Stimulated activated CD4-positive, alpha-beta T cell treated with anti-CD3 and anti-CD28 coated beads, Interleukin-1b, Interleukin-23, amount 100 ng/mL, for 1 hour (primary cell): ENCODE measurements at regions not wholly inside any gene's neighbourhood (a gene's known extent, or its start where the extent isn't known, plus 50 kb on each side); places are given as distances from the start of the nearest gene placed in this dataset.
A peak's percentile ranks its signal among the peaks of the same experiment; 100 is the strongest.
"Not testable (repeated sequence)": the region's sequence is repeated elsewhere in the genome, so short reads cannot be mapped to it uniquely, and the experiment has no call there.

Source experiments
- DNase-seq, 2 donors: peaks; one replicate each; pipeline ENCODE4 v3.0.0-alpha.2; 2020; ENCODE audit warnings: low read depth in 2 of 2

DNA sequence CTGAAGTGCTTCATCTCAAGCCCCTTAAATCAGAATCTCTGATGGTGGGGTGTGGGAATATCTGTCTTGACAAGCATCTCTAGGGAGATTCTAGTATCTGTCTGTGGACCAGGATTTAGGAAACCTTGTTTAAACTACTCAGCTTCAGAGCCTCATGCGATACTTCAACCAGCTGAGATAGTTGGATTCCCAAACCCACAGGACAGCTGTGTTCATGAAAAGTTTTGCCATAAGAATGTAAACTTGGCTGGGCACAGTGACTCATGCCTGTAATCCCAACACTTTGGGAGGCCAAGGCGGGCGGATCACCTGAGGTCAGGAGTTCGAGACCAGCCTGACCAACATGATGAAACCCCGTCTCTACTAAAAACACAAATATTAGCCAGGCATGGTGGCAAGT is 395.1 kb downstream of the BCOR start:
- not testable (repeated sequence) for DNase-seq

DNA sequence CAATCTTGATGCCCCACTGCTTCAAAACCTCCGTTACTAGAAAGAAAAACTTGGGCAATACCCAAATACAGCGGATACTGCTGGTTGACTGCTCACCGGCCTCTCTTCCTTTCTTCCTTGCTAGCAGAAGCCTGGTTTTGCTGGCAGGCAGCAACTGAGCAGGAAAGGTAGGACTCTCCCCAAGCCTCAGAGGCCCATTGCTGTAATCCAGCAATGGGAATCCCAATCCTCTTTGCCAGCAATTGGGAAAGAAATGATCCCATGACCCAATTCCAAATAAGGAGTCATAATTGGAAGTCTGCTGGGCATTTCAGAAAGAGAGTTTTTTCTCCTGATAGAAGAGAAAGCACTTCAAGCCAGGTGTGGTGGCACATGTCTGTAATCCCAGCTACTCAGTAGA is 394.5 kb downstream of the BCOR start:
- no peak for DNase-seq

DNA sequence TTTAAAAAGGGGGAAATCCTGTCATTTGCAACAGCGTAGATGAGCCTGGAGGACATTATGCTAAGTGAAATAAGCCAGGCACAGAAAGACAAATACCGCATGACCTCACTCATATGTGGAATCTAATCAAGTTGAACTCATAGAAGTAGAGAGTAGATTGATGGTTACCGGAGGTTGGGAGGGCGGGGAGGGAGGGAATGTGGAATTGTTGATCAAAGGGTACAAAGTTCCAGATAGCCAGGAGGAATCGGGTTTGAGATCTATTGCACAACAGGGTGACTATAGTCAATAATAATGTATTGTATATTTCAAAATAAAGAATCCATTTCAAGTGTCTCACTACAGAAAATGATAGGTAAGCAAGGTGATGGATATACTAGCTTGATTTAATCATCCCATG is 393.2 kb downstream of the BCOR start:
- no peak for DNase-seq

DNA sequence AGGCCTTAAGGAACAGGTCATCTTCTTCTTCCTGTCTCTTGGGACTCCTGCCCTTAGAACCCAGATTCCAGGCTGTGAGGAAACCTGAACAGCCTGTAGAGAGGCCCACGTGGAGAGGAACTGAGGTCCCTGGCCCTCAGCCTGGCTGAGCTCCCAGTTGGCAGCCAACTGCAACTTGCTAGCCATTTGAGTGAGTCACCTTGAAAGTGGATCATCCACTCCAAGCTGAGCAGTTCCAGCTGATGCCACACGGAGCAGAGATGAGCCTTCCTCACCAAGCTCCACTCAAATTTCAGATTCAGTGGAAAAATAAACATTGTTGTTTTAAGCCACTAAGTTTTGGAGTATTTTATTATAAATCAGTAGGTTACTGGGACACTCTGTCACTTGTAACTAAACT is 392.5 kb downstream of the BCOR start:
- no peak for DNase-seq

DNA sequence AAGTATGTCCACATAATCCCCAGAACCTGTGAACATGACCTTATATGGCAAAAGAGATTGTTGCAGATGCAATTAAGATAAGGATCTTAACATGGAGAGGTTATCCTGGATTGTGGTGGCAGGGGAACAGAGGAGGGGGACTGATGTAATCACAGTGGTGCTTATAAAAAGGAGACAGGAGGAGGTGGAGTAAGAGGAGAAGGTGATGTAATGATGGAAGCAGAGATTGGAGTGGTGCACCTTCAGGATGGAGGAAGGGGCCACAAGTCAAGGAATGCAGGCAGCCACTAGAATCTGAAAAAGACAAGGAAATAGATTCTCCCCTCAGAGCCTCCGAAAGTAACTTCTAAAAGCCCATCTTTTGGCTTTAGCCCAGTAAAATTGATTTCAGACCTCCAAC is 388.4 kb downstream of the BCOR start:
- DNase-seq, result no peak

DNA sequence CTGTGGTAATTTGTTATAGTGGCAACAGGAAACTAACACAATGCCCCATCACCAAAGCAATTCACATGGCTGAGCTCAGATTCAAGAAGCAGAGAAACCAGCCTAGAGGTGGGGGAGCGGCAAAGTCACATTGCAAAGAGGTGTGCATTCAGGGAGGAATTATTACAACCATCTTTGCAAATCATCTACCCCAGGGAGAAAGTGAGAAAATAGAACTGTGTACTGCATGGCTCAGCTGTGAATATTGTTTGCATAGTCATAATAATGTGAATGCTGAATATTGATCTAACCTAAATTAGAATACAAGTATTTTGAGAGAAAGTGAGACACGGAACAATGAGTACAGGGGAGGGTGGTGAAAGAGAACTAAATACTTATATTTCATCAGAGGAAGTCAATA is 387.9 kb downstream of the BCOR start:
- no peak for DNase-seq

DNA sequence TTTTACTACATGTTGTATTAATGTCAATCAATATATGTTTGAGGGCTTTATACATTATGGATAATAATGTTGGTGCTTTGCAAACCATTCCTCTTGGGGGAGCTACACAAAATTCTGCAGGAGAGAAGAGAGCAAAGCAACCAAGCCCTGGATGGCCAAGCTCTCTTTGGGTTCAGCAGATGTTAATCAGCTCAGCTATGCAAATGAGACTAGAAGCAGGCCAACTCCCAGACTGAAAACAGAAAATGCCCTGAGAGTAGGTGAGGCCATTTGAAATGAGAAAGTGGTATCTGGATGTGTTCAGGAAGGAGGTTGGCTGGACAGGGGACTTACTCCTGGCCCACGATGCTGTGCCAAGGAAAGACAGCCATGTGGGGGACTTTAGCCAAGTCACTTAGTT is 387.0 kb downstream of the BCOR start:
- DNase-seq, result no peak

DNA sequence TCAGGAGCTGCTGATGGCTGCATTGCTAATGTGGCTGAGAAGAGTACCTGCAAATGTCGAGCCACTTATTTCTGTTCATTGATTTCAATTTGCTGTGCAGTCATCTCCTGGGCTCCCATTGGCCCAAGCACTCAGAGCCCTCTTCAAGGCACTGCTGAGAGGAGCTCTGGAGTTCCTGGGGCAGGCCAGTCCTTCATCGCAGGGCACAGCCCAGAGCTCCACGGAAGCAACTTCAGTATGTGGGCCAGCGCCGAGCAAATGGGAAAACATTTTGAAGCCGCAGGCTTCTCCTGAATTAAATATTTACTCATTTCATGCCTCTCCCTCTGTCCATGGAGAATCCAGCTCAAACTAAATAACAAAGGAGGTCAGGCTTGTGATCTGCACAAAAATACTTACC is 383.3 kb downstream of the BCOR start:
- DNase-seq, result no peak

DNA sequence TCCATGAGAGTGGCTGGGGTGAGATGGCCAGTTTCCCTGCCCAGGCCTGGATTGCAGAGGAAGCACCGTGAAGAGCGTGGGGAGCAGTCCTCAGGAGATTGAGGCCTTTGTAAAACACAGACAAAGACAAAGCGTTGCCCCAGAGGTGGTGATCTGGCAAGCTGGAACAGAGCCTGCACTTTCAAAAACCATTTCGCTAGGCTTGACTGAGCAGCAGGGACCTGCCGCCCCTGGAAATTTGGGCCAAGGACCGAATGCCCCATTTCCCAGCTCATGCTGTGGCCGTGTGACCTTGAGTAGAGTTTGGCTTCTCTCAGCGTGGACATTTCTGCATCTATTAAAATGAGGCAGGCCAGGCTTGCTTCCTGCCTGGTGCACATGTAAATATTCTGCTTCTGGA is 381.4 kb downstream of the BCOR start:
- no peak for DNase-seq

DNA sequence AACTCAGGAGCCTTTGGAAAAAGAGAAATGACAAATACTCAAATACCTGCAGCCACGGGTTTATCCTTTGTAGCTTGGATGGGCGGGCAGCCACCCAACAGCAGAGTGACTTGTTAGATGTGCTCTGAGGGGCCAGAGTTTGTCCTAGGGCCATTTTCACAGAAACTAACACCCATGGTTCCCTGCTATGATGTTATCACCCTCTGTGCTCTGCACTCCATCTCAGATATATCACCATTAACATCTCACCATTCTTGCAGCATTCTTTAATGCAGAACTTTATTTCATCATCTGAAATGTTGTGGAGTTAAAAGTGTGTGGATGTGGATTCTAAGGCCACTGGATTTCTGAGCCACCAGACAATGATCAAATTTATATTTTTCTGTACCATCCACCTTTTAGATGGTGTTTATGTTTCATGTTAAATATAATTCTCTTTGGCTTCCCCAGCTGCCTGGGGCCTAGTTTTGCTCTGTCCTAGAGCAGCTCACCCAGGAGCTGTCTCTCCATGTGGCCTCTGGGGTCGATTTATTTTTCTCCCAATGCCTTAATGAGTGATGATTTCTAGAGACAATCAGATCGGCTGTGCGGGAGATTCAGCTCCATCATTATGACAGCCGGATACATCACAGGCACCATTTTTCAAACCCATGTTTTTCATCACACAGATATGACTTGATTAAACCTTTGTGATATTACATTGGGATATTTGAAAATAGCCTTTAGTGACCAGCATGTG is 380.8 kb downstream of the BCOR start:
- DNase-seq, result no peak

DNA sequence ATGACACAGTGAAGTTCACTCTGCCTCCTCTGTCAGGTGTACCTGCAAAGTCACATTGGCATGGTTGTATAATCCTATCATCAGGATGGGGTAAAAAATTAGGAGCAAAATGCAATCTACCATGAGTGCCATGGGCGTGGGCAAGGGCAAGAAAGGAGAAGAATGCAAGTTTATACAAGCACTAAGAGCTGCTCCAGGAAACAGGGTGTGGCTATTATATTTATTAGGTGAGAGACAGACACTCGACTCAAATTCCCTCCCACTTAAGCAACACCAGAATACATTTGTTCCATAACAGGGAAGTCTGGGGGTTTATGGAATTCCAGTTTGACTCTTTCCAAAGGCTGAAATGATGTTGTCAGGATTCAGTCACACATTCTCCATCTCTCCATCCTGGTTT is 378.8 kb downstream of the BCOR start:
- no peak for DNase-seq

DNA sequence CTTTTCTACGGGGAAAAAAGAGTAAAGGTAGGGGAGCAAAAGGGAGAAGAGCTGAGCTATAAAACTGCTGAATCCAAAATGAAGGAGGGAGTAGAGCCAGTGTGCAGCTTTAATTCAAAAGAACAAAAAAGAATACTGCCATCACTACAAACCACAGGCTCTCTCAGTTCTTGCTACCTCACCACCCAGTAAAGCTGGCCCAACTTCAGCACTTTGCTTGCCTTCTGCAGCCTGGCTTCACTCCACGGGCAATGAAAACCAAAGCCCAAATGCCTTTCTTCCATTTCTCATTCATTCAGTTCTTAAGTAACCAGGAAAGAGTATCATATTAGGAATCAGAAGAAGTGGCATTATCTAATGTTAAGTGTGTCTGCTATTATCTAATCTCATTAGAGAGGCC is 376.8 kb downstream of the BCOR start:
- DNase-seq, result no peak

DNA sequence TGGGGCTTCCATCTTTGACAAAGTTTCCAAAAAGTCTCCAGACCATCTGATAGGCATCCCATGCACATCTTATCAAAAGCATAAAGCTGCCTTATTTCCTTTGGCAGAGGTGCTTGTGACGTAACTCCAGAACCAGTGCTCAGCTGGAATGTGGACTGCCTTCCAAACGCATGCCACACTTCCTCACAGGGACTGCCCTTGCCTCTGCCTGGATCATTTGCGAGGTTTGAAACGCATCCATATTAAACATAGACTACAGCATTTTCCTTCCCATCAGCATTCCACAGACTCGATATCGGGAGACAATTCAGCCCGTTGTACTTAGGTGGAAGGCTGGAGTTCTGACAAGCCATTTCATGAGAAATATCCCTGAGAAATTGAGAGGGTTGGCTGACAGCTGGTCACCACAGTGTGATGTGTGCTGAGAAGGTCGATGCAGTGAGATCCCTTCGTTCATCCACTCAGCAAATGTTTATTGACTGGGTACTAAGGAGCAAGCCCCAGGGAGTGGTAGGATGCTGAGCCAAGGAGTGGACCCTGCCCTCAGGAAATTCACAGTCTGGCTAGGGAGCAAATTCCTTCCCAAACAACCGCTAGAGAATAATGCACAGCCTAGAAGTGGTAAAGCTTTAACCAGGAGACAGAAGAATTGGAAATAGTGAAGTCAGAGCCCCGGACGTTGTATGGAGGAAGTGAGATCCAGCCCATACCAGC is 376.0 kb downstream of the BCOR start:
- DNase-seq, result no peak

DNA sequence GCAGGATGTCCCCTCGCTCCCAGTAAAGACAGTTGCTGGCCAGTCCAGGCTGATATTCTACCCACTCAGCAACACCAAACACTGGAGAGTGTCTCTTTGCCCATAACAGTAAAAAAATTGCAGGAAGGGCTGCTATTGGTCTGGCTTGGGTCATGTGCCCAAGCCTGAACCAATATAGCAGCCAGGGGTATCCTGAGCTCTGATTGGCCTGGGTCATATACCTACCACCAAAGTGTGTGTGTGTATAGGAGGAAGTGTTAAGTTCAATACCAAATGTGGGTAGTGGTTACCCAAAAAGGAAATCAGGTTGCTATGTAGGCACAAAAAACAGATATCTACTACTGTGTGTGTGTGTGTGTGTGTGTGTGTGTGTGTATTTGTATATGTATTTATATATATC is 373.2 kb downstream of the BCOR start:
- no peak for DNase-seq

DNA sequence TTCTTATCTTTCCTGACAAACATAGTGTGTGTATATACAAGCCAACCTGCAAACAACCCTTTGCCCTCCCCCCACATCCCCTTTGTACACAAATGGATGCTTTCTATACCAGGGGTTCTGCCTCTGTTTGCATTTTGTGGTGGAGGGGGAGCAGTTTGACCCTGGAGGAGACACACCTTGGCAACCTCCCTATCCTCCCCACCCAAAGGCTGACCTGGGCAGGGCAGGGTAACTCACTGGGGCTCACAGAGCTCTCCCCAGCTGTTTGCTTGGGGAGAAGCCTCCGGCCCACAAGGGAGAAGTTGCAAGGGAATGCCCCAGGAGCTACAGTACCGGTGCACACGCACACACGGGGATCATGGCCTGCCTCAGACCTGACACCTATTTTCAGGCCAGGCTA is 372.6 kb downstream of the BCOR start:
- DNase-seq, result no peak

DNA sequence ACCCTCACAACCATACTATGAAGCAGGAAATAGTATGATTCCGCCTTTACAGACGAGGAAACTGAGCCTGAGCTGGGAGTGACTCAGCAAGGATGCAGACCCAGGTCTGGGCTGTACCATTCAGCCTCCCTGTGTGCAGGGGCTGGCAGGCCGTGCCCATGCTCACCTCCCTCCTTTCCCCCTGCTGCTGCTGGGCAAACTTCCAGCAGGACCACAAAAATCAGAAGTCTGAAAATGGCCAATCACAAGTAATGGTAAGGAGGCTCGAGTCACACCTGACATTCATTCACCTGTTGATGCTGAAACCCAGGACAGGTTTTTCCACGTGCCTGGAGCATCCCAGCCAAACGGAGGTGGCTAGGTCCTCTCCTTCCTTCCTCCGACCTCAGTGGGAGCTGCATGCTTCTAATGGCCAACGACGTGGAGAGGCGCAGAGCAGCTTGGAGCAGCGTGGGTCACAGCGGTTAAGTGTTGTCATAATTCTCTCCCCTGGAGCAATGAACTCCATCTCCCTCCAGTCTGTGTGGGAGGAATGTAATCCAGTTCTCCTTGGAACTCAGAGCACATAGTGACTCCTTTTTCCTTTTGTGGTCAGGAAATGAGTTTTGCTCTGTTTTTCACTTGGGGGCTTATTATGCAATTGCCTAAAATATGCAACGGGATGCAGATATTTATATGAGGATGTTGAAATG is 371.7 kb downstream of the BCOR start:
- no peak for DNase-seq

DNA sequence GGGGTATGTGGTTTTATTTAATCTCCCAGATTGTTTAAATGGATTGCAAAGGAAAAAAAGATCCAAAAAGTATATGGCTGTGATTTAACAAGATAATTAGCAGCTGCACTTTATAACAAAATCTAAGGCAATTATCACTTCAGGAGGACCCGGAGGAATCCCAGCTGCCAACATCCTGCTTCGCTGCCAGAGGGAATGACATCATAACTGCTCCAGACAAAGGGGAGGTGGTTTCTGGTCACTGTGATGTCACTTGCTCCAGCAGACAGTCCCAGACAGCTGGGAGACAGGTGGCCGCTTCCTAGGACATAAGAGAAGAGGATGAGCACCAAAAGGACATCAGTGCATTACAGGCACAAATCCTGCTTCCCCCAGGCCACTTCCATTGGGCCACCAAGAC is 371.0 kb downstream of the BCOR start:
- no peak for DNase-seq

DNA sequence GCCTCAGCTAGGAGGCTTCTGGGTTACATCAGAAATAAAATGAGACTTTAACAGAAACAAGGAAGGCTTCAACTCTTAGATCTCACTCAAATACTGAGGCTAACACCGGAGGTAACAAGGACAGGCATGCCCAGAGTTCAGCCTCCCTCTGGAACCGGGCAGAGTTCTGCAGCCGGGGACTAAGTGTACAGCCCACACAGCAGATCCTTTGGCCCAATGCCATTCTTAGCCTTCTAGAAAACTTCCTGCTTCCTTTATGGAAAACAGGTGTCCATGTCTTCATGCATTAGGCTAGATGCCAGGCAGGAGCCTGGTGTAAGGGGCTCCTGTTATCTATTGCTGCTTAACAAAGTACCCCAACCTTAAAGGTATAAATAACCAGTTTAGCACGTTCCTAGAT is 369.7 kb downstream of the BCOR start:
- no peak for DNase-seq

DNA sequence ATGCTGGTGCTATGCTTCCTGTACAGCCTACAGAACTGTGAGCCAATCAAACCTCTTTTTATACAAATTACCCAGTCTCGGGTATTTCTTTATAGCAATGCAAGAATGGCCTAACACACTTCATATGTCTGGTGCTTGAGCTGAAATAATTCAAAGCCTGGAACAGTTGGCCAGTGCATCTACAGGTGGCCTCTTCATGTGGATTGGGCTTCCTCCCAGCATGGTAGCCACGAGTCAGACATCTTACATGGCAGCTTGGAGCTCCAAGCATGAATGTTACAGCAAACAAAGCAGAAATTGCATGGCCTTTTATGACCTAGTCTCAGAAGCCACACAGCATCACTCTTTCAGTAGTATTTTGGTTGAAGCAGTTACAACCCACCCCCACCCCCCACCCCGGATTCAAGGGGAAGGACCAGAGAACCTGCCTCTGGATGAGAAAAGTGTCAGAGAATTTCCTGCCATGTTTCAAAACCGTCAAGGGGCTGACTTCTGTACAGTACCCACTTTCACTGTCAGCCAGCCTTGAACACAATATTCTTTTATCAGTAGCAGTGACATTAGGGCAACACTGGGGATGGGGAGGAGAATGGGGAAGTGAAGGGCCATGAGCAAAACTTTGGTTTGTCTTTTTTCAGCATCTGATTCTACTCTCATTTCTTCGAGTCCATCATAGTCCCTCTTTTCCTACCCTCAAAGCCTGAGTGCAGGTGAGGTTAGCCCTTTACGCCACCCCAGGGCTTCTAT is 368.7 kb downstream of the BCOR start:
- DNase-seq, result no peak

DNA sequence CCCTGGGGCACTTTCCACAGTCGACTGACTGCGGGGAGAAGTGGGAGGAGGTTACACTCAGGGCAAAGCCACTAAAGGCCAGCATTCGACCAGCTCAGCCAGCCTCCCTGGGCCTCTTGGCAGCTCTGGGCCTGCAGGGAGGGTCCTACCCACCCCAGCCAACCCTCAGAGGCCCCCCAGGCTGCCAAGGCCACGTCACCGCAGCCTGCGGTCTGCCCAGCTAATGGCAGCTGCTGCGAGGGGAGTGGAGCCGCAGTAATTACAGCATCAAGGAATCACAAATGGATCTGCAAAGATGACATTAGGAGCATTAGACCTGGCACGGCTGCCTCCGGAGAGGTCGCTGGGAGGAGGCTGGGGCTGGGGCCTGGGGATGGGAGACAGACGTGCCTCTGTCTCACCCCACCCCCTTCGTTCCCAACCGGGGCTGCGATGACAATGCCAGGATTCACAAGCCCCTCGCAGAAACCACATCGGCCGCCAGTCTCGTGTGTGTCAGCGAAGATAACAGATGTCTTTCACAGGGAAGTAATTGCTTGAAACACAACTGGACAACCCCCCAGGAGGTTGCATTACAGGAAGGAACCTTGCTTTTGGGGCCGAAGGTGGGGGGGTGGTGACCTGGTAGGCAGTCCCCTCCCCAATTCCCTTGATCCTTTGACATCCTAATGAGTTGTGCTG is 367.6 kb downstream of the BCOR start:
- DNase-seq, result no peak

DNA sequence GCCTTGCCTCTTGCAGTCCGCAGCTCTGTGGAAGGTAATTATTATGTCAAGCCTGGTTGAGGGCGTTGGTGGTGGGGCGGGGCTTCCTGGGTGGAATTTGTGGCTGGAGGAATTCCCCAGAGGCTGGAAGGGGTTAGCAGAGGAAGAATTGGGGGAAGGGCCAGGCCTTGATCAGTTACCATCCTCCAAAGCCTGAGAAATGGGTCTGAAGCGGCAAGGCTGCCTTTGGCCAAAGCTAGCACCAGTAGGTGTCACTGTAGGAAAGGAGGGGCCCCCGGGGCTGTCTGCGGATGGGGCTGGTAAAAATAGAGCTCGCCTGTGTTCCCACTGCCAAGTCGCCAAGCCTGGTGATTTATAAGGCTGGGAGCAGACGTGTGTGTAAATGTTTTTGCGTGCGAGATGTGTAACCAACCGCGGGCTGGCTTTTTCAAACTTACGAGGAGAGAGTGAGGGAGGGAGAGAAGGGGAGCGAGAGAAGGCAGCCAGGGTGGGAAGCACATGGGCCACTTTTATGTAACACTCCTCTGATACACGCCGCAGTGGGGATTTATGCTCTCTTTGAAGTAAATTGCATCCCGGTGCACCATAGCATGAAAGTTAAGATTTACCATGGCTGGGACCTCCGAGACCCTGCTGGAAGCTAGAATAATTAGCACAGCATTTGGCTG is 367.0 kb downstream of the BCOR start:
- peak; percentile 13 to 19 for DNase-seq
